H9 (cell line): ENCODE measurements at regions not wholly inside any gene's neighbourhood (a gene's known extent, or its start where the extent isn't known, plus 50 kb on each side); places are given as distances from the start of the nearest gene placed in this dataset.

ENCODE experiments used
- DNase-seq: peaks from one replicate; pipeline ENCODE4 v3.0.0-alpha.2; 2017
- H2AFZ ChIP-seq: one replicate; pipeline ENCODE4 v1.6.1; 2013; ENCODE audit warnings: mild to moderate bottlenecking, low read length, control low read depth, moderate library complexity
- H2AK5ac ChIP-seq: 2 replicates; pipeline ENCODE4 v1.6.1; 2013; ENCODE audit warnings: low read length, control low read depth, mixed read lengths; ENCODE audit not compliant: insufficient read length
- H2BK120ac ChIP-seq: one replicate; pipeline ENCODE4 v1.6.1; 2013; ENCODE audit warnings: low read depth, mild to moderate bottlenecking, low read length, control low read depth, inconsistent platforms; ENCODE audit not compliant: poor library complexity, severe bottlenecking
- H2BK12ac ChIP-seq: 2 replicates; pipeline ENCODE4 v1.6.1; 2013; ENCODE audit warnings: low read length, control low read depth, mixed read lengths, low read depth; ENCODE audit not compliant: insufficient read length
- H2BK15ac ChIP-seq: 2 replicates; pipeline ENCODE4 v1.6.1; 2013; ENCODE audit warnings: low read depth, low read length, control low read depth
- H2BK20ac ChIP-seq: one replicate; pipeline ENCODE4 v1.6.1; 2013; ENCODE audit warnings: low read depth, mild to moderate bottlenecking, low read length, control low read depth, inconsistent platforms; ENCODE audit not compliant: poor library complexity, severe bottlenecking
- H2BK5ac ChIP-seq: 2 replicates; pipeline ENCODE4 v1.6.1; 2013; ENCODE audit warnings: low read length, control low read depth, mixed read lengths; ENCODE audit not compliant: insufficient read length
- H3K14ac ChIP-seq: 2 replicates; pipeline ENCODE4 v1.6.1; 2013; ENCODE audit warnings: low read length, control low read depth; ENCODE audit not compliant: insufficient read depth
- H3K18ac ChIP-seq: 2 replicates; pipeline ENCODE4 v1.6.1; 2013; ENCODE audit warnings: low read depth, mild to moderate bottlenecking, mixed read lengths, low read length, control low read depth; ENCODE audit not compliant: insufficient read length
- H3K23ac ChIP-seq: 2 replicates; pipeline ENCODE4 v1.6.1; 2013; ENCODE audit warnings: low read length, control low read depth, mixed read lengths, low read depth; ENCODE audit not compliant: insufficient read length
- H3K23me2 ChIP-seq: 2 replicates; pipeline ENCODE4 v1.6.1; 2013; ENCODE audit warnings: low read depth, mild to moderate bottlenecking, mixed read lengths, low read length, control low read depth; ENCODE audit not compliant: insufficient read length, poor library complexity, severe bottlenecking
- H3K27ac ChIP-seq: 2 replicates; pipeline ENCODE4 v1.5.1; 2013; ENCODE audit warnings: low read length, control low read depth, mixed read lengths, low read depth; ENCODE audit not compliant: insufficient read length
- H3K27me3 ChIP-seq: 2 replicates; pipeline ENCODE4 v1.6.1; 2013; ENCODE audit warnings: low read length, control low read depth, inconsistent platforms; ENCODE audit not compliant: insufficient read depth
- H3K4ac ChIP-seq: 2 replicates; pipeline ENCODE4 v1.6.1; 2013; ENCODE audit warnings: low read depth, mild to moderate bottlenecking, control low read depth, inconsistent platforms, low read length, moderate library complexity
- H3K4me1 ChIP-seq: 2 replicates; pipeline ENCODE4 v1.6.1; 2013; ENCODE audit warnings: low read length, control low read depth, inconsistent platforms; ENCODE audit not compliant: insufficient read depth
- H3K4me2 ChIP-seq: 2 replicates; pipeline ENCODE4 v1.6.1; 2013; ENCODE audit warnings: low read length, control low read depth, mixed read lengths; ENCODE audit not compliant: insufficient read length, insufficient read depth
- H3K56ac ChIP-seq: 2 replicates; pipeline ENCODE4 v1.6.1; 2013; ENCODE audit warnings: low read depth, mild to moderate bottlenecking, mixed read lengths, low read length, control low read depth; ENCODE audit not compliant: insufficient read length
- H3K79me1 ChIP-seq: 2 replicates; pipeline ENCODE4 v1.6.1; 2013; ENCODE audit warnings: low read depth, mild to moderate bottlenecking, moderate library complexity, low read length, control low read depth, inconsistent platforms; ENCODE audit not compliant: insufficient read depth, poor library complexity, severe bottlenecking
- H3K79me2 ChIP-seq: 2 replicates; pipeline ENCODE4 v1.6.1; 2013; ENCODE audit warnings: low read length, control low read depth, inconsistent platforms; ENCODE audit not compliant: insufficient read depth
- H3K9ac ChIP-seq: 2 replicates; pipeline ENCODE4 v1.6.1; 2013; ENCODE audit warnings: low read length, control low read depth, mixed read lengths; ENCODE audit not compliant: insufficient read length; ENCODE audit errors: extremely low read depth
- H3K9me3 ChIP-seq: one replicate; pipeline ENCODE4 v1.6.1; 2013; ENCODE audit warnings: low read depth, low read length, inconsistent platforms; ENCODE audit not compliant: control insufficient read depth
- H3T11ph ChIP-seq: one replicate; pipeline ENCODE4 v1.6.1; 2013; ENCODE audit warnings: mild to moderate bottlenecking, low read length, control low read depth, inconsistent platforms
- H4K20me1 ChIP-seq: one replicate; pipeline ENCODE4 v1.6.1; 2013; ENCODE audit not compliant: control insufficient read depth, insufficient read length, insufficient read depth
- H4K5ac ChIP-seq: 2 replicates; pipeline ENCODE4 v1.6.1; 2013; ENCODE audit warnings: low read depth, mild to moderate bottlenecking, mixed read lengths, low read length, control low read depth; ENCODE audit not compliant: insufficient read length
- H4K8ac ChIP-seq: replicated peaks from 2 replicates; pipeline ENCODE4 v1.6.1; 2013; ENCODE audit warnings: low read length, control low read depth, mixed read lengths, low read depth; ENCODE audit not compliant: insufficient read length
- H4K91ac ChIP-seq: 2 replicates; pipeline ENCODE4 v1.6.1; 2013; ENCODE audit warnings: low read depth, mild to moderate bottlenecking, moderate library complexity, mixed read lengths, low read length, control low read depth; ENCODE audit not compliant: insufficient read length
- H3K27ac Mint-ChIP-seq, 3 experiments: 2 replicates in 2 of 3; 3 replicates in 1 of 3; pipeline ENCODE4 v1.8.0; 2020 to 2021; ENCODE audit warnings: mixed read lengths in 3 of 3, mild to moderate bottlenecking in 1 of 3, moderate library complexity in 1 of 3
- H3K27me3 Mint-ChIP-seq: 2 replicates; pipeline ENCODE4 v1.8.0; 2021; ENCODE audit warnings: low read depth, mild to moderate bottlenecking, moderate library complexity, mixed read lengths
- H3K36me3 Mint-ChIP-seq, 3 experiments: 2 replicates in 2 of 3; 3 replicates in 1 of 3; pipeline ENCODE4 v1.8.0; 2020 to 2021; ENCODE audit warnings: low read depth in 3 of 3, mixed read lengths in 3 of 3; ENCODE audit not compliant: insufficient read depth in 1 of 3
- H3K4me1 Mint-ChIP-seq, 2 experiments: 2 replicates each; pipeline ENCODE4 v1.8.0; 2020; ENCODE audit warnings: mixed read lengths in 2 of 2
- H3K4me3 Mint-ChIP-seq, 2 experiments: 2 replicates in 1 of 2; 3 replicates in 1 of 2; pipeline ENCODE4 v1.8.0; 2020 to 2021; ENCODE audit warnings: mild to moderate bottlenecking in 2 of 2, mixed read lengths in 2 of 2, moderate library complexity in 1 of 2
- H3K9me3 Mint-ChIP-seq, 2 experiments: 2 replicates in 1 of 2; 3 replicates in 1 of 2; pipeline ENCODE4 v1.8.0; 2020; ENCODE audit warnings: mild to moderate bottlenecking in 2 of 2, mixed read lengths in 2 of 2, moderate library complexity in 1 of 2
- CTCF ChIP-seq: fragments of 200-600 bp; sonication (generic); conservative IDR thresholded peaks from 3 replicates; pipeline ENCODE4 v1.8.0; 2021; ENCODE audit warnings: antibody characterized with exemption, mild to moderate bottlenecking
- WGBS: extraction: QIAGEN DNeasy Blood & Tissue Kit; methylation state at CpG from one replicate; pipeline ENCODE4 v1.1.7; 2013; ENCODE audit warnings: missing lambda C conversion rate, low lambda C conversion rate, mixed read lengths; ENCODE audit not compliant: insufficient read length; ENCODE audit errors: extremely low coverage; 5-methylcytosine and 5-hydroxymethylcytosine counted together

- no peaks in the 10 kb centered on the region for H3K79me1 ChIP-seq
Observed at GRCh38 chr5:52476346-52476745, 311.4 kb upstream of the ITGA1 start.

More at GRCh38 chr5:52476346-52476745, 311.4 kb upstream of the ITGA1 start:
- Histone ChIP-seq H2AFZ (no peak overlapping the region), H3K9ac (no peak overlapping the region), H3T11ph (no peak overlapping the region), H3K4me2 (no peak overlapping the region), H3K23me2 (no peaks in the 10 kb centered on the region), H4K5ac (no peak overlapping the region), H3K14ac (no peak overlapping the region), H2BK5ac (no peak overlapping the region), H3K4ac (no peak overlapping the region), H3K18ac (no peak overlapping the region), H4K8ac (no peak overlapping the region), H2BK15ac (no peak overlapping the region), H3K27me3 (no peaks in the 10 kb centered on the region), H2BK120ac (no peak overlapping the region), H4K91ac (no peak overlapping the region), H4K20me1 (no peaks in the 10 kb centered on the region), H3K4me1 (no peaks in the 10 kb centered on the region), H3K9me3 (no peaks in the 10 kb centered on the region), H3K79me2 (no peaks in the 10 kb centered on the region), H2BK12ac (no peak overlapping the region), H2BK20ac (no peak overlapping the region), H3K56ac (no peak overlapping the region), H3K23ac (no peak overlapping the region), H2AK5ac (no peak overlapping the region), H3K27ac (no peak overlapping the region)
- Mint-ChIP-seq H3K27me3 (no peaks in the 10 kb centered on the region), H3K27ac (no peak overlapping the region), H3K36me3 (no peaks in the 10 kb centered on the region), H3K4me3 (no peak overlapping the region), H3K4me1 (no peaks in the 10 kb centered on the region), H3K9me3 (no peaks in the 10 kb centered on the region)
- no peak for DNase-seq
- no peak for TF ChIP-seq CTCF
- WGBS: no CpG with 5 or more reads among the region's 1 CpG
